HG03139 (cell line): ENCODE measurements at regions not wholly inside any gene's neighbourhood (a gene's known extent, or its start where the extent isn't known, plus 50 kb on each side); places are given as distances from the start of the nearest gene placed in this dataset.
"Not testable (repeated sequence)": the region's sequence is repeated elsewhere in the genome, so short reads cannot be mapped to it uniquely, and the experiment has no call there.

Experiments
- ATAC-seq: cut with Tn5 transposase; IDR thresholded peaks from one replicate; pipeline ENCODE4 v1.9.1; 2021; ENCODE audit not compliant: unreplicated experiment

GRCh38 chr4:109378511-109378910, 55.1 kb upstream of the SEC24B start:
- no peak for ATAC-seq

- no peak for ATAC-seq
Observed at GRCh38 chr4:109378076-109378475, 55.5 kb upstream of the SEC24B start.

- no peak for ATAC-seq
Observed at GRCh38 chr4:109375778-109376414, 57.7 kb upstream of the SEC24B start.

GRCh38 chr4:109368661-109369060, 65.0 kb upstream of the SEC24B start:
- ATAC-seq = no peak

GRCh38 chr4:109365939-109366338, 63.5 kb upstream of the COL25A1 start:
- no peak for ATAC-seq

- not testable (repeated sequence) for ATAC-seq
Observed at GRCh38 chr4:109365297-109365696, 62.8 kb upstream of the COL25A1 start.

- ATAC-seq = peak; percentile 83
Observed at GRCh38 chr4:109359040-109359646, 56.7 kb upstream of the COL25A1 start.

- no peak for ATAC-seq
Observed at GRCh38 chr4:109355835-109356234, 53.4 kb upstream of the COL25A1 start.

GRCh38 chr4:109352941-109353340, 50.5 kb upstream of the COL25A1 start:
- ATAC-seq = no peak
